Testis (tissue), 2 donors: ENCODE measurements at regions not wholly inside any gene's neighbourhood (a gene's known extent, or its start where the extent isn't known, plus 50 kb on each side); places are given as distances from the start of the nearest gene placed in this dataset.

Experiments
- CTCF ChIP-seq, 3 experiments: fragments of 450-650 bp in 2 of 3; fragments of 200-600 bp in 1 of 3; sonication (generic) in 1 of 3; IDR thresholded peaks; one replicate each; pipeline ENCODE4 v1.5.1; 2016 to 2019; ENCODE audit warnings: antibody characterized with exemption in 3 of 3, mild to moderate bottlenecking in 2 of 3, moderate library complexity in 1 of 3
- POLR2A ChIP-seq: fragments of 450-650 bp; IDR thresholded peaks from one replicate; pipeline ENCODE4 v1.6.1; 2017; ENCODE audit warnings: antibody characterized with exemption, mild to moderate bottlenecking, moderate library complexity

GRCh38 chr1:108075055-108075454, 110.1 kb upstream of the VAV3 start:
- no peak for TF ChIP-seq POLR2A
- TF ChIP-seq CTCF (IDR thresholded peaks at IDR 0.05): no peak
